PC-9 (cell line): ENCODE measurements at regions not wholly inside any gene's neighbourhood (a gene's known extent, or its start where the extent isn't known, plus 50 kb on each side); places are given as distances from the start of the nearest gene placed in this dataset.

Experiments used
- CTCF ChIP-seq: fragments of 200-600 bp; sonication (generic); conservative IDR thresholded peaks from 2 replicates; pipeline ENCODE4 v1.6.1; 2017; ENCODE audit warnings: mixed run types, antibody characterized with exemption, mild to moderate bottlenecking, moderate library complexity
- EZH2 ChIP-seq: fragments of 200-600 bp; sonication (generic); IDR thresholded peaks from 2 replicates; pipeline ENCODE4 v1.8.0; 2017; ENCODE audit warnings: antibody characterized with exemption, low read depth

- TF ChIP-seq CTCF, result no peak
- no peak for TF ChIP-seq EZH2
Measured at GRCh38 chr6:81857812-81858211, 105.3 kb upstream of the TENT5A start.
